CD14-positive monocyte (primary cell): ENCODE measurements at regions not wholly inside any gene's neighbourhood (a gene's known extent, or its start where the extent isn't known, plus 50 kb on each side); places are given as distances from the start of the nearest gene placed in this dataset.

Source experiments
- DNase-seq, 3 donors: peaks; one replicate each; pipeline ENCODE4 v3.0.0-alpha.2; 2011 to 2022
- H2AFZ ChIP-seq: 2 replicates; pipeline ENCODE4 v1.6.0; 2012; ENCODE audit warnings: mild to moderate bottlenecking, low read depth, low read length, inconsistent platforms; ENCODE audit not compliant: insufficient read depth, poor library complexity, severe bottlenecking
- H3K27ac ChIP-seq, 2 donors: 1 replicate in 1 of 2; 2 replicates in 1 of 2; pipeline ENCODE4 v1.5.1; 2012 to 2013; ENCODE audit warnings: low read length in 2 of 2, control low read depth in 1 of 2, inconsistent platforms in 1 of 2, low read depth in 1 of 2, mild to moderate bottlenecking in 1 of 2
- H3K27me3 ChIP-seq, 2 donors: one replicate each; pipeline versions ENCODE4 v1.6.0 to v1.6.1; 2011 to 2013; ENCODE audit warnings: low read length in 2 of 2; ENCODE audit not compliant: control insufficient read depth in 2 of 2, insufficient read depth in 2 of 2
- H3K36me3 ChIP-seq, 2 donors: replicated peaks in 1 of 2; 1 replicate in 1 of 2; 2 replicates in 1 of 2; pipeline versions ENCODE4 v1.5.1 to v1.6.1; 2012 to 2013; ENCODE audit warnings: low read length in 2 of 2, control low read depth in 1 of 2, inconsistent platforms in 1 of 2, mild to moderate bottlenecking in 1 of 2; ENCODE audit not compliant: insufficient read depth in 2 of 2, control insufficient read depth in 1 of 2
- H3K4me1 ChIP-seq, 2 donors: 1 replicate in 1 of 2; 2 replicates in 1 of 2; pipeline versions ENCODE4 v1.5.1 to v1.6.1; 2012 to 2013; ENCODE audit warnings: low read length in 2 of 2, control low read depth in 1 of 2, inconsistent platforms in 1 of 2, mild to moderate bottlenecking in 1 of 2, moderate library complexity in 1 of 2; ENCODE audit not compliant: insufficient read depth in 2 of 2, control insufficient read depth in 1 of 2
- H3K4me2 ChIP-seq: replicated peaks from 2 replicates; pipeline ENCODE3; 2012; ENCODE audit warnings: low read length, moderate library complexity, mild to moderate bottlenecking; ENCODE audit not compliant: poor library complexity, severe bottlenecking; ENCODE audit errors: extremely low read depth
- H3K4me3 ChIP-seq, 3 experiments: fragments of 200-600 bp in 1 of 3; sonication (generic) in 1 of 3; replicated peaks in 1 of 3; 1 replicate in 2 of 3; 2 replicates in 1 of 3; pipeline ENCODE4 v1.5.1; 2011 to 2013; ENCODE audit warnings: low read length in 3 of 3, mild to moderate bottlenecking in 3 of 3, control low read depth in 2 of 3, low read depth in 2 of 3, inconsistent platforms in 1 of 3, moderate library complexity in 1 of 3
- H3K79me2 ChIP-seq: 2 replicates; pipeline ENCODE4 v1.6.0; 2012; ENCODE audit warnings: mild to moderate bottlenecking, control low read depth, inconsistent platforms, low read length, moderate library complexity; ENCODE audit not compliant: insufficient read depth
- H3K9ac ChIP-seq: 2 replicates; pipeline ENCODE4 v1.6.0; 2017; ENCODE audit warnings: low read length, mild to moderate bottlenecking; ENCODE audit not compliant: insufficient read depth, poor library complexity, severe bottlenecking
- H3K9me3 ChIP-seq, 2 donors: replicated peaks in 1 of 2; 1 replicate in 1 of 2; 2 replicates in 1 of 2; pipeline versions ENCODE4 v1.5.1 to v1.6.1; 2012 to 2013; ENCODE audit warnings: low read length in 2 of 2, control low read depth in 1 of 2; ENCODE audit not compliant: control insufficient read depth in 1 of 2, insufficient read depth in 1 of 2
- H4K20me1 ChIP-seq: 2 replicates; pipeline ENCODE4 v1.6.0; 2012; ENCODE audit warnings: mild to moderate bottlenecking, low read length, control low read depth, moderate library complexity; ENCODE audit not compliant: insufficient read depth
- H3K27ac Mint-ChIP-seq, 7 donors: one replicate each; pipeline ENCODE4 v1.8.0; 2020; ENCODE audit warnings: mild to moderate bottlenecking in 7 of 7, mixed read lengths in 7 of 7, moderate library complexity in 6 of 7, inconsistent platforms in 2 of 7
- H3K27me3 Mint-ChIP-seq, 3 donors: one replicate each; pipeline ENCODE4 v1.8.0; 2021 to 2022; ENCODE audit warnings: low read depth in 3 of 3, mild to moderate bottlenecking in 3 of 3, mixed read lengths in 3 of 3, moderate library complexity in 3 of 3, inconsistent platforms in 1 of 3
- H3K36me3 Mint-ChIP-seq, 2 donors: one replicate each; pipeline ENCODE4 v1.8.0; 2020; ENCODE audit warnings: mixed read lengths in 2 of 2, inconsistent platforms in 1 of 2, mild to moderate bottlenecking in 1 of 2
- H3K4me1 Mint-ChIP-seq: one replicate; pipeline ENCODE4 v1.8.0; 2020; ENCODE audit warnings: mild to moderate bottlenecking, mixed read lengths
- H3K4me3 Mint-ChIP-seq, 2 donors: one replicate each; pipeline ENCODE4 v1.8.0; 2020; ENCODE audit warnings: mild to moderate bottlenecking in 2 of 2, mixed read lengths in 2 of 2, moderate library complexity in 1 of 2
- H3K9me3 Mint-ChIP-seq, 7 donors: one replicate each; pipeline ENCODE4 v1.8.0; 2020 to 2022; ENCODE audit warnings: mixed read lengths in 7 of 7, mild to moderate bottlenecking in 6 of 7, moderate library complexity in 6 of 7, inconsistent platforms in 2 of 7
- CTCF ChIP-seq: fragments of 200-600 bp; IDR thresholded peaks from one replicate; pipeline ENCODE4 v1.8.0; 2022; ENCODE audit warnings: antibody characterized with exemption, mild to moderate bottlenecking
- WGBS: methylation state at CpG from one replicate; pipeline ENCODE4 v1.1.5; 2013; ENCODE audit warnings: missing lambda C conversion rate; ENCODE audit not compliant: insufficient coverage; 5-methylcytosine and 5-hydroxymethylcytosine counted together
- intact Hi-C, 2 donors: fragments of 100-400 bp; cut with micrococcal nuclease; formaldehyde crosslinking; loops; one replicate each; pipeline versions ENCODE4 v1.15.0 to v1.15.1; 2023

GRCh38 chr2:129050101-129050500, 731.4 kb upstream of the HS6ST1 start:
- H3K9me3 ChIP-seq: no peaks in the 10 kb centered on the region
- no peak overlapping the region for H3K27ac ChIP-seq
- H3K36me3 ChIP-seq: no peaks in the 10 kb centered on the region
- H3K9ac ChIP-seq: no peak overlapping the region
- H3K27ac Mint-ChIP-seq: no peak overlapping the region
- H3K4me3 ChIP-seq: no peak overlapping the region
- H3K27me3 ChIP-seq: no peaks in the 10 kb centered on the region
- no peak overlapping the region for H2AFZ ChIP-seq
- WGBS: 74% methylated on average over 3 of the region's 3 CpGs
- no peak overlapping the region for H3K4me3 Mint-ChIP-seq
- H3K36me3 Mint-ChIP-seq: no peaks in the 10 kb centered on the region
- no peaks in the 10 kb centered on the region for H3K4me1 Mint-ChIP-seq
- H3K79me2 ChIP-seq: no peaks in the 10 kb centered on the region
- no peaks in the 10 kb centered on the region for H3K4me1 ChIP-seq
- no peak overlapping the region for H3K4me2 ChIP-seq
- H3K27me3 Mint-ChIP-seq: peaks cover 0 to 1% (median 0%) of the 10 kb centered on the region in 3 donors
- no peak for TF ChIP-seq CTCF
- no peaks in the 10 kb centered on the region for H4K20me1 ChIP-seq
- DNase-seq: no peak
- peaks cover 0 to 10% (median 1%) of the 10 kb centered on the region in 7 donors for H3K9me3 Mint-ChIP-seq
- intact Hi-C loops: no loop called here

- H2AFZ ChIP-seq: no peak overlapping the region
- no peaks in the 10 kb centered on the region for H3K4me1 Mint-ChIP-seq
- intact Hi-C loops: no loop called here
- no peak overlapping the region for H3K4me2 ChIP-seq
- H3K27me3 ChIP-seq: no peaks in the 10 kb centered on the region
- no peak overlapping the region for H3K4me3 Mint-ChIP-seq
- H3K27ac ChIP-seq: no peak overlapping the region
- H3K9me3 ChIP-seq: no peaks in the 10 kb centered on the region
- peaks cover 0 to 2% (median 1%) of the 10 kb centered on the region in 3 donors for H3K27me3 Mint-ChIP-seq
- DNase-seq: no peak
- 83% methylated on average over 2 of the region's 8 CpGs for WGBS
- peak overlapping the region in 1 of 7 donors; percentile 57 for H3K27ac Mint-ChIP-seq
- no peaks in the 10 kb centered on the region for H3K36me3 ChIP-seq
- H3K4me1 ChIP-seq: no peaks in the 10 kb centered on the region
- TF ChIP-seq CTCF: no peak
- H3K79me2 ChIP-seq: no peaks in the 10 kb centered on the region
- no peak overlapping the region for H3K9ac ChIP-seq
- no peaks in the 10 kb centered on the region for H3K36me3 Mint-ChIP-seq
- H4K20me1 ChIP-seq: no peaks in the 10 kb centered on the region
- H3K4me3 ChIP-seq: no peak overlapping the region
- H3K9me3 Mint-ChIP-seq: peaks cover 0 to 9% (median 2%) of the 10 kb centered on the region in 7 donors
These were observed 736.6 kb upstream of the HS6ST1 start for GRCh38 chr2:129055242-129055641.
